Esophagus muscularis mucosa (tissue), 4 donors: ENCODE measurements at regions not wholly inside any gene's neighbourhood (a gene's known extent, or its start where the extent isn't known, plus 50 kb on each side); places are given as distances from the start of the nearest gene placed in this dataset.

Source experiments
- DNase-seq: peaks from one replicate; pipeline ENCODE4 v3.0.0-alpha.2; 2017; ENCODE audit errors: extremely low spot score
- H3K27ac ChIP-seq, 4 donors: fragments of 200-600 bp; sonication (generic); replicated peaks in 1 of 4; 1 replicate in 3 of 4; 2 replicates in 1 of 4; pipeline ENCODE4 v1.5.1; 2016 to 2019; ENCODE audit warnings: mild to moderate bottlenecking in 1 of 4
- H3K27me3 ChIP-seq, 4 donors: fragments of 200-600 bp; sonication (generic); one replicate each; pipeline versions ENCODE4 v1.5.1 to v1.6.0; 2016 to 2019
- H3K36me3 ChIP-seq, 4 donors: fragments of 200-600 bp; sonication (generic); one replicate each; pipeline ENCODE4 v1.5.1; 2016 to 2019
- H3K4me1 ChIP-seq, 4 donors: fragments of 200-600 bp; sonication (generic); one replicate each; pipeline ENCODE4 v1.5.1; 2016 to 2019
- H3K4me3 ChIP-seq, 4 donors: fragments of 200-600 bp; sonication (generic); 1 replicate in 2 of 4; 2 replicates in 2 of 4; pipeline ENCODE4 v1.5.1; 2016 to 2019; ENCODE audit warnings: mild to moderate bottlenecking in 4 of 4, moderate library complexity in 1 of 4
- H3K9me3 ChIP-seq, 4 donors: fragments of 200-600 bp; sonication (generic); 1 replicate in 3 of 4; 2 replicates in 1 of 4; pipeline ENCODE4 v1.5.1; 2016 to 2019
- CTCF ChIP-seq, 3 experiments: fragments of 200-600 bp in 2 of 3; fragments of 450-650 bp in 1 of 3; sonication (generic) in 2 of 3; IDR thresholded peaks; one replicate each; pipeline ENCODE4 v1.5.1; 2017 to 2019; ENCODE audit warnings: antibody characterized with exemption in 3 of 3, mild to moderate bottlenecking in 2 of 3, moderate library complexity in 1 of 3
- EP300 ChIP-seq: sonication (generic); formaldehyde crosslinking; IDR thresholded peaks from one replicate; pipeline ENCODE4 v1.6.1; 2017; ENCODE audit warnings: antibody characterized with exemption
- POLR2A ChIP-seq: fragments of 450-650 bp; IDR thresholded peaks from one replicate; pipeline ENCODE4 v1.6.1; 2017; ENCODE audit warnings: antibody characterized with exemption, moderate library complexity, mild to moderate bottlenecking, low read depth
- POLR2AphosphoS5 ChIP-seq, 2 donors: sonication (generic); formaldehyde crosslinking; IDR thresholded peaks; one replicate each; pipeline ENCODE4 v1.6.1; 2017; ENCODE audit warnings: antibody characterized with exemption in 2 of 2
- WGBS: methylation state at CpG from one replicate; pipeline ENCODE4 v1.1.5; 2018; 5-methylcytosine and 5-hydroxymethylcytosine counted together
- intact Hi-C: fragments of 100-400 bp; cut with DNase I; formaldehyde crosslinking; loops from one replicate; pipeline ENCODE4 v1.15.1; 2023

- Histone ChIP-seq H3K4me3 (no peak overlapping the region), H3K27ac (no peak overlapping the region), H3K36me3 (no peaks in the 10 kb centered on the region), H3K9me3 (peaks cover 0 to 4% (median 0%) of the 10 kb centered on the region in 4 donors), H3K4me1 (no peaks in the 10 kb centered on the region), H3K27me3 (peaks cover 0 to 22% (median 0%) of the 10 kb centered on the region in 4 donors)
- no peak for DNase-seq
- TF ChIP-seq POLR2A (no peak), EP300 (no peak), CTCF (IDR thresholded peaks at IDR 0.05) (no peak)
- intact Hi-C loops: no loop called here
- WGBS: no CpG with 5 or more reads among the region's 1 CpG
These were observed 212.5 kb upstream of the ZNF536 start for GRCh38 chr19:30159636-30160035.

- Histone ChIP-seq H3K27me3 (peaks cover 0 to 22% (median 0%) of the 10 kb centered on the region in 4 donors), H3K27ac (no peak overlapping the region), H3K4me3 (no peak overlapping the region), H3K36me3 (no peaks in the 10 kb centered on the region), H3K9me3 (peaks cover 0 to 4% (median 0%) of the 10 kb centered on the region in 4 donors), H3K4me1 (no peaks in the 10 kb centered on the region)
- no peak for TF ChIP-seq CTCF (IDR thresholded peaks at IDR 0.05)
- no peak for TF ChIP-seq POLR2AphosphoS5 (IDR thresholded peaks at IDR 0.05)
- no peak for TF ChIP-seq EP300
- no peak for TF ChIP-seq POLR2A
- intact Hi-C loops: no loop called here
- DNase-seq: no peak
- WGBS: 71% methylated on average over 8 of the region's 9 CpGs
These were observed 211.8 kb upstream of the ZNF536 start for GRCh38 chr19:30160426-30160825.

- peak; percentile 84 for DNase-seq
- Histone ChIP-seq H3K27ac (no peak overlapping the region), H3K9me3 (peaks cover 0 to 4% (median 0%) of the 10 kb centered on the region in 4 donors), H3K36me3 (no peaks in the 10 kb centered on the region), H3K4me3 (no peak overlapping the region), H3K27me3 (peaks cover 0 to 19% (median 0%) of the 10 kb centered on the region in 4 donors), H3K4me1 (no peaks in the 10 kb centered on the region)
- intact Hi-C loops: no loop called here
- WGBS: 85% methylated on average over 7 of the region's 7 CpGs
- TF ChIP-seq POLR2AphosphoS5 (IDR thresholded peaks at IDR 0.05) (no peak), POLR2A (no peak)
These were observed 211.0 kb upstream of the ZNF536 start for GRCh38 chr19:30161021-30161655.

- peaks cover 0 to 12% (median 0%) of the 10 kb centered on the region in 4 donors for H3K27me3 ChIP-seq
- DNase-seq: peak; percentile 50
- TF ChIP-seq CTCF (IDR thresholded peaks at IDR 0.05): no peak
- no peak for TF ChIP-seq POLR2AphosphoS5 (IDR thresholded peaks at IDR 0.05)
- TF ChIP-seq EP300: no peak
- TF ChIP-seq POLR2A: no peak
- no peaks in the 10 kb centered on the region for H3K36me3 ChIP-seq
- H3K27ac ChIP-seq: no peak overlapping the region
- no peaks in the 10 kb centered on the region for H3K4me1 ChIP-seq
- intact Hi-C loops: no loop called here
- H3K4me3 ChIP-seq: no peak overlapping the region
- WGBS: 93% methylated on average over 5 of the region's 5 CpGs
- H3K9me3 ChIP-seq: peaks cover 0 to 4% (median 0%) of the 10 kb centered on the region in 4 donors
These were observed 210.4 kb upstream of the ZNF536 start for GRCh38 chr19:30161770-30162169.

GRCh38 chr19:30162718-30163117 is 209.5 kb upstream of the ZNF536 start:
- 88% methylated on average over 5 of the region's 5 CpGs for WGBS
- Histone ChIP-seq H3K27ac (no peak overlapping the region), H3K4me1 (no peaks in the 10 kb centered on the region), H3K36me3 (no peaks in the 10 kb centered on the region), H3K4me3 (no peak overlapping the region), H3K27me3 (peaks cover 0 to 12% (median 0%) of the 10 kb centered on the region in 4 donors), H3K9me3 (peaks cover 0 to 4% (median 0%) of the 10 kb centered on the region in 4 donors)
- TF ChIP-seq CTCF (IDR thresholded peaks at IDR 0.05) (no peak), EP300 (no peak), POLR2AphosphoS5 (IDR thresholded peaks at IDR 0.05) (no peak), POLR2A (no peak)
- intact Hi-C loops: no loop called here
- DNase-seq: peak; percentile 79
